GM12891 (cell line): ENCODE measurements at regions not wholly inside any gene's neighbourhood (a gene's known extent, or its start where the extent isn't known, plus 50 kb on each side); places are given as distances from the start of the nearest gene placed in this dataset.

Experiments
- POLR2A ChIP-seq: IDR thresholded peaks from 2 replicates; pipeline ENCODE4 v1.6.1; 2011; ENCODE audit warnings: low read depth, low read length, control low read depth
- POLR2AphosphoS5 ChIP-seq: IDR thresholded peaks from 2 replicates; pipeline ENCODE4 v1.6.1; 2011; ENCODE audit warnings: low read depth, low read length, control low read depth
- SPI1 ChIP-seq: IDR thresholded peaks from 2 replicates; pipeline ENCODE4 v1.6.1; 2011; ENCODE audit warnings: low read depth, low read length, control low read depth
- TAF1 ChIP-seq: IDR thresholded peaks from 2 replicates; pipeline ENCODE4 v1.6.1; 2011; ENCODE audit warnings: low read depth, low read length, control low read depth

DNA sequence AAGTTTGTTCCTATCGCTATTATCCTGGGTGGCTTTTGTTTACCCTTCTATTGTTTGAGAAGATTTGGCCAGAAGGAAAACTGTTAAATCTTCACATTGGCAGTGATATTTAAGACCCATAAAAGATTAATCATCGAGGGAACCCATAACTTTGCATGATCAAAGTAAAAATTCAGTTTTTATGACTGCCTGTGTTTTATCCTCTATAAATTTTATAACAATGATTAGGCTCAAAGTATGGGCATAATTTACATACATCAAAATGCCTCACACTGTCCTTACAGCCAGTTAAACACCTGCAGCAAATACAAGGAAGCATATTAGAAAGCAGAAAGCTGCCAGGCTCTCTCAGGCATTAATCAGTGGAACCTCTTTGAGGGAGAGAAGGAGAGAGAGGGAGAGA, 289.1 kb downstream of the ICOS start:
- TF ChIP-seq POLR2A (no peak), SPI1 (no peak), POLR2AphosphoS5 (no peak), TAF1 (no peak)
